K562 (cell line): ENCODE measurements at regions not wholly inside any gene's neighbourhood (a gene's known extent, or its start where the extent isn't known, plus 50 kb on each side); places are given as distances from the start of the nearest gene placed in this dataset.

Experiments
- ESRRA ChIP-seq: fragments of 450-650 bp; IDR thresholded peaks from 2 replicates; pipeline ENCODE4 v1.6.1; 2014; ENCODE audit warnings: low read depth, mild to moderate bottlenecking, moderate library complexity, borderline replicate concordance
- GABPA ChIP-seq: fragments of 200-800 bp; sonication (Bioruptor generic); conservative IDR thresholded peaks from 2 replicates; pipeline ENCODE4 v1.6.1; 2016; ENCODE audit warnings: low read depth, missing genetic modification characterization, missing compliant biosample characterization
- KDM1A ChIP-seq, 2 experiments: fragments of 450-650 bp; IDR thresholded peaks; 2 replicates each; pipeline ENCODE4 v1.6.1; 2016; ENCODE audit warnings: mild to moderate bottlenecking in 2 of 2
- MYC ChIP-seq, 2 experiments: fragments of 250-450 bp in 1 of 2; sonication (Bioruptor Pico) in 1 of 2; IDR thresholded peaks; 2 replicates each; pipeline versions ENCODE4 v1.5.1 to v1.6.1; 2012 to 2021; ENCODE audit warnings: low read depth in 2 of 2, borderline replicate concordance in 1 of 2, improper control_type of control experiment in 1 of 2, low read length in 1 of 2, mild to moderate bottlenecking in 1 of 2, moderate library complexity in 1 of 2
- SMAD4 ChIP-seq: fragments of 250-450 bp; sonication (Bioruptor Pico); conservative IDR thresholded peaks from 2 replicates; pipeline ENCODE4 v1.8.0; 2021; ENCODE audit warnings: inconsistent platforms, mild to moderate bottlenecking, moderate library complexity
- TF ChIP-seq, protein P1 (sequence below), 2 experiments: fragments of 450-650 bp; formaldehyde crosslinking in 1 of 2; IDR thresholded peaks; 2 replicates each; pipeline versions ENCODE4 v1.4.0 to v1.6.1; 2014 to 2020; ENCODE audit warnings: mild to moderate bottlenecking in 2 of 2, borderline replicate concordance in 1 of 2, low read depth in 1 of 2
- TF ChIP-seq, protein P2 (sequence below): sonication (generic); formaldehyde crosslinking; IDR thresholded peaks from 2 replicates; pipeline ENCODE4 v1.8.0; 2023; ENCODE audit warnings: mild to moderate bottlenecking, missing genetic modification reagents
- TF ChIP-seq, protein P3 (sequence below), 3 experiments: IDR thresholded peaks in 2 of 3; conservative IDR thresholded peaks in 1 of 3; 2 replicates each; pipeline ENCODE4 v1.5.1; 2011 to 2012; ENCODE audit warnings: low read length in 3 of 3, mild to moderate bottlenecking in 3 of 3, control low read depth in 2 of 3, improper control_type of control experiment in 1 of 3, inconsistent platforms in 1 of 3, low read depth in 1 of 3, mixed read lengths in 1 of 3, moderate library complexity in 1 of 3; ENCODE audit not compliant: insufficient read depth in 2 of 3
- TF ChIP-seq, protein P4 (sequence below), 2 experiments: fragments of 150-350 bp in 1 of 2; IDR thresholded peaks; 2 replicates each; pipeline ENCODE4 v1.6.1; 2012 to 2016; ENCODE audit warnings: low read depth in 2 of 2, low read length in 2 of 2, mild to moderate bottlenecking in 1 of 2, moderate library complexity in 1 of 2

DNA sequence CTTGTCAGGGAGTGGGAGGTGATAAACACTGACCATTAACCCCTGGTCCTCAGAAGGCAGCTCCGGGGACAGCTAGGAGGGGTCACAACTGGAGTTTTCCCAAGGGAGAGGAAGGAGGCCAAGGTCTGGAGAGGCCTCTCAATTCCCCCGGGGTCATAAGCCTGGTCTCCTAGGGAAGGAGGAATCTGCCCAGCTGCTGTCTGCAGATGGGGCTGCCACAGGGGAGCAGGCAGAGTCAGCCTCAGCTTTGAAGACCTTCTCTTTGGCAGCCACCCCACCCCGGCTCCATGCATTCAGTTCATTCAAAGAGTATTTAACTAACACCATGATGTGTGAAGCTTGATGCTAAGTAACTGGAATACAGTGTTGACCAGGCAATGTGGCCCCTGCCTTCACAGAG is 74.6 kb upstream of the HSPA9 start:
- TF ChIP-seq, protein P1, sequence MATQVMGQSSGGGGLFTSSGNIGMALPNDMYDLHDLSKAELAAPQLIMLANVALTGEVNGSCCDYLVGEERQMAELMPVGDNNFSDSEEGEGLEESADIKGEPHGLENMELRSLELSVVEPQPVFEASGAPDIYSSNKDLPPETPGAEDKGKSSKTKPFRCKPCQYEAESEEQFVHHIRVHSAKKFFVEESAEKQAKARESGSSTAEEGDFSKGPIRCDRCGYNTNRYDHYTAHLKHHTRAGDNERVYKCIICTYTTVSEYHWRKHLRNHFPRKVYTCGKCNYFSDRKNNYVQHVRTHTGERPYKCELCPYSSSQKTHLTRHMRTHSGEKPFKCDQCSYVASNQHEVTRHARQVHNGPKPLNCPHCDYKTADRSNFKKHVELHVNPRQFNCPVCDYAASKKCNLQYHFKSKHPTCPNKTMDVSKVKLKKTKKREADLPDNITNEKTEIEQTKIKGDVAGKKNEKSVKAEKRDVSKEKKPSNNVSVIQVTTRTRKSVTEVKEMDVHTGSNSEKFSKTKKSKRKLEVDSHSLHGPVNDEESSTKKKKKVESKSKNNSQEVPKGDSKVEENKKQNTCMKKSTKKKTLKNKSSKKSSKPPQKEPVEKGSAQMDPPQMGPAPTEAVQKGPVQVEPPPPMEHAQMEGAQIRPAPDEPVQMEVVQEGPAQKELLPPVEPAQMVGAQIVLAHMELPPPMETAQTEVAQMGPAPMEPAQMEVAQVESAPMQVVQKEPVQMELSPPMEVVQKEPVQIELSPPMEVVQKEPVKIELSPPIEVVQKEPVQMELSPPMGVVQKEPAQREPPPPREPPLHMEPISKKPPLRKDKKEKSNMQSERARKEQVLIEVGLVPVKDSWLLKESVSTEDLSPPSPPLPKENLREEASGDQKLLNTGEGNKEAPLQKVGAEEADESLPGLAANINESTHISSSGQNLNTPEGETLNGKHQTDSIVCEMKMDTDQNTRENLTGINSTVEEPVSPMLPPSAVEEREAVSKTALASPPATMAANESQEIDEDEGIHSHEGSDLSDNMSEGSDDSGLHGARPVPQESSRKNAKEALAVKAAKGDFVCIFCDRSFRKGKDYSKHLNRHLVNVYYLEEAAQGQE (IDR thresholded peaks at IDR 0.05; ENCODE audit: borderline replicate concordance), result no peak
- TF ChIP-seq, protein P1 (CRISPR knock-in tag; IDR thresholded peaks at IDR 0.05; ENCODE audit: low read depth), result no peak
- TF ChIP-seq, protein P2, sequence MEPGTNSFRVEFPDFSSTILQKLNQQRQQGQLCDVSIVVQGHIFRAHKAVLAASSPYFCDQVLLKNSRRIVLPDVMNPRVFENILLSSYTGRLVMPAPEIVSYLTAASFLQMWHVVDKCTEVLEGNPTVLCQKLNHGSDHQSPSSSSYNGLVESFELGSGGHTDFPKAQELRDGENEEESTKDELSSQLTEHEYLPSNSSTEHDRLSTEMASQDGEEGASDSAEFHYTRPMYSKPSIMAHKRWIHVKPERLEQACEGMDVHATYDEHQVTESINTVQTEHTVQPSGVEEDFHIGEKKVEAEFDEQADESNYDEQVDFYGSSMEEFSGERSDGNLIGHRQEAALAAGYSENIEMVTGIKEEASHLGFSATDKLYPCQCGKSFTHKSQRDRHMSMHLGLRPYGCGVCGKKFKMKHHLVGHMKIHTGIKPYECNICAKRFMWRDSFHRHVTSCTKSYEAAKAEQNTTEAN, result no peak
- TF ChIP-seq ESRRA (no peak), SMAD4 (no peak), GABPA (tag) (no peak), MYC (IDR thresholded peaks at IDR 0.05; ENCODE audit: low read depth, low read length) (no peak), MYC (CRISPR knock-in tag; IDR thresholded peaks at IDR 0.05; ENCODE audit: borderline replicate concordance, low read depth) (no peak), KDM1A (IDR thresholded peaks at IDR 0.05) (no peak)
- TF ChIP-seq, protein P3, sequence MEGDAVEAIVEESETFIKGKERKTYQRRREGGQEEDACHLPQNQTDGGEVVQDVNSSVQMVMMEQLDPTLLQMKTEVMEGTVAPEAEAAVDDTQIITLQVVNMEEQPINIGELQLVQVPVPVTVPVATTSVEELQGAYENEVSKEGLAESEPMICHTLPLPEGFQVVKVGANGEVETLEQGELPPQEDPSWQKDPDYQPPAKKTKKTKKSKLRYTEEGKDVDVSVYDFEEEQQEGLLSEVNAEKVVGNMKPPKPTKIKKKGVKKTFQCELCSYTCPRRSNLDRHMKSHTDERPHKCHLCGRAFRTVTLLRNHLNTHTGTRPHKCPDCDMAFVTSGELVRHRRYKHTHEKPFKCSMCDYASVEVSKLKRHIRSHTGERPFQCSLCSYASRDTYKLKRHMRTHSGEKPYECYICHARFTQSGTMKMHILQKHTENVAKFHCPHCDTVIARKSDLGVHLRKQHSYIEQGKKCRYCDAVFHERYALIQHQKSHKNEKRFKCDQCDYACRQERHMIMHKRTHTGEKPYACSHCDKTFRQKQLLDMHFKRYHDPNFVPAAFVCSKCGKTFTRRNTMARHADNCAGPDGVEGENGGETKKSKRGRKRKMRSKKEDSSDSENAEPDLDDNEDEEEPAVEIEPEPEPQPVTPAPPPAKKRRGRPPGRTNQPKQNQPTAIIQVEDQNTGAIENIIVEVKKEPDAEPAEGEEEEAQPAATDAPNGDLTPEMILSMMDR (IDR thresholded peaks at IDR 0.05 in 2 of 3, conservative IDR thresholded peaks at IDR 0.05 in 1 of 3; ENCODE audit: insufficient read depth in 2 of 3, low read depth in 1 of 3, low read length in 3 of 3), result no peak
- TF ChIP-seq, protein P4, sequence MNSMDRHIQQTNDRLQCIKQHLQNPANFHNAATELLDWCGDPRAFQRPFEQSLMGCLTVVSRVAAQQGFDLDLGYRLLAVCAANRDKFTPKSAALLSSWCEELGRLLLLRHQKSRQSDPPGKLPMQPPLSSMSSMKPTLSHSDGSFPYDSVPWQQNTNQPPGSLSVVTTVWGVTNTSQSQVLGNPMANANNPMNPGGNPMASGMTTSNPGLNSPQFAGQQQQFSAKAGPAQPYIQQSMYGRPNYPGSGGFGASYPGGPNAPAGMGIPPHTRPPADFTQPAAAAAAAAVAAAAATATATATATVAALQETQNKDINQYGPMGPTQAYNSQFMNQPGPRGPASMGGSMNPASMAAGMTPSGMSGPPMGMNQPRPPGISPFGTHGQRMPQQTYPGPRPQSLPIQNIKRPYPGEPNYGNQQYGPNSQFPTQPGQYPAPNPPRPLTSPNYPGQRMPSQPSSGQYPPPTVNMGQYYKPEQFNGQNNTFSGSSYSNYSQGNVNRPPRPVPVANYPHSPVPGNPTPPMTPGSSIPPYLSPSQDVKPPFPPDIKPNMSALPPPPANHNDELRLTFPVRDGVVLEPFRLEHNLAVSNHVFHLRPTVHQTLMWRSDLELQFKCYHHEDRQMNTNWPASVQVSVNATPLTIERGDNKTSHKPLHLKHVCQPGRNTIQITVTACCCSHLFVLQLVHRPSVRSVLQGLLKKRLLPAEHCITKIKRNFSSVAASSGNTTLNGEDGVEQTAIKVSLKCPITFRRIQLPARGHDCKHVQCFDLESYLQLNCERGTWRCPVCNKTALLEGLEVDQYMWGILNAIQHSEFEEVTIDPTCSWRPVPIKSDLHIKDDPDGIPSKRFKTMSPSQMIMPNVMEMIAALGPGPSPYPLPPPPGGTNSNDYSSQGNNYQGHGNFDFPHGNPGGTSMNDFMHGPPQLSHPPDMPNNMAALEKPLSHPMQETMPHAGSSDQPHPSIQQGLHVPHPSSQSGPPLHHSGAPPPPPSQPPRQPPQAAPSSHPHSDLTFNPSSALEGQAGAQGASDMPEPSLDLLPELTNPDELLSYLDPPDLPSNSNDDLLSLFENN (IDR thresholded peaks at IDR 0.05; ENCODE audit: low read depth in 2 of 2, low read length in 2 of 2), result no peak
